NCI-H2029 treated with DMSO at 0.1 percent for 48 hours (cell line): ENCODE measurements at regions not wholly inside any gene's neighbourhood (a gene's known extent, or its start where the extent isn't known, plus 50 kb on each side); places are given as distances from the start of the nearest gene placed in this dataset.

Experiments used
- DNase-seq: peaks from one replicate; lab custom pipeline; 2025; lab: John Stamatoyannopoulos, UW

DNA sequence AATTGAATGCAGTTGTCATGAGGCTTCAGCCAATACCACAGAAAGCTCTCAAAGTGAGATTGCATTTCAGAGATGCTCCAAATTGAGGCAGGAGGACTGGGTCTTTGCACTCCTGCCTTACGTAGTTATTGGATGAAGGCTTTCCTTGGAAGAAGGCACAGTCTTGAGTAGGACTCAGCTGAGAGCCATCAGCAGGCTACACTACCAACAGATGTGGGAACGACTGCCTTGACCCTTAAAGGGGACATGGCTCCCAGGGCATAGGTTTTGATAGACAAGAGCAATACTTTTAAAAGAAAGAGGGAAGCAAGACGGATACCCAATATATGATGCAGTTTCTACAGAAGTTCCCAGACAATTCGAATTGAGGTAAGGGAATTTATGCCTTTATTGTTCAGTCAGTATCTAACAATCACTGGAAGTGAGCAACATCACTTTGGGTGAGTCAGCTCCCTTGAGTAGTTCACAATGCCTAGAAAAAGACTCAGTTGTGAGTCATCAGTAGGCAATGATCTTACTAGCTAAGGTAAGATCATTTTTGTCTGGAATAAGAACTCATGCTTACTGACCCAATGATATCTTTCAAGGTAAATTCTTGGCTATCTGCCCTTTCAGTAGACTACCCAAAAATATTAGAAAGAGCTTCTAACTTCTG, 390.8 kb downstream of the GJA1 start:
- DNase-seq = no peak

GRCh38 chr6:121828146-121828886, 392.9 kb downstream of the GJA1 start:
- no peak for DNase-seq

GRCh38 chr6:121830736-121831135, 395.3 kb downstream of the GJA1 start:
- no peak for DNase-seq

DNA sequence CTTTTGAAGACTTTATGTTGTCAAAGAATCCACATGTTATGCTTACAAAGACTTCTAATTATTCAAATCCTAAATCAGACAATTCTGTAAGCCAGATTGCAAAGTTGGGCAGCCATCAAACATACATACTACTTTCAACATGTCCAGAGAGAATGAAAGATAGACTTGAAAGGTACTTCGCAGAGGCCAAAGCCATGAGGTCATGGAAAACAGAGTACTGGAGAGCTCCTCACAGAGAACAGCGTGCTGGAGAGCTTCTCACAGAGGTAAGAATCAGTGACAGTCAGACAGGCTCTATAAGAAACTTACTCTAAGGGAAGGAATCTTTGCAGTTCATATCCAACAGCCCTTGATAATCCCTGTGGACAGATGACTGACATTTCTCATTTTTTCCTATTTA, 400.2 kb downstream of the GJA1 start:
- no peak for DNase-seq

- no peak for DNase-seq
Observed at GRCh38 chr6:121837545-121838229, 402.2 kb downstream of the GJA1 start.

- DNase-seq = no peak
Observed at GRCh38 chr6:121838842-121839241, 403.4 kb downstream of the GJA1 start.

GRCh38 chr6:121839896-121840295, 404.4 kb downstream of the GJA1 start:
- DNase-seq = no peak

DNA sequence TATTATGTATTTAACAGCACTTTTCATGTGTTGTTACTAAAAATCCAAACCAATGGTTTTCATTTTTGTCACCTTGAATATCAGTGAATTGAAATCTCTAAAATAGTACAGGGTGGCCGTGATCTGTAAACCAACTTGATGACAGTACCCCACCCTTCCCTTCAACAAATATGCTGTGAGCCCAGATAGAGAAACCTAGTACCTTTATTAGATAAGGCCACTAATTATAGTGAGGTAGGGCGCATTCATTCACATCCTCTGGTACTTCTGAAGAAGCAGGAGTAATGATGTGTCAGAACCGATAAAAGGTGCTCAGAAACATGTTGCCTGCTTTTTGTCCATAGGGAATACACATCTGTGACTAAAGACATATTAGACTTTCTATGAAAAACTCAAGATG, 409.5 kb downstream of the GJA1 start:
- DNase-seq = no peak

DNA sequence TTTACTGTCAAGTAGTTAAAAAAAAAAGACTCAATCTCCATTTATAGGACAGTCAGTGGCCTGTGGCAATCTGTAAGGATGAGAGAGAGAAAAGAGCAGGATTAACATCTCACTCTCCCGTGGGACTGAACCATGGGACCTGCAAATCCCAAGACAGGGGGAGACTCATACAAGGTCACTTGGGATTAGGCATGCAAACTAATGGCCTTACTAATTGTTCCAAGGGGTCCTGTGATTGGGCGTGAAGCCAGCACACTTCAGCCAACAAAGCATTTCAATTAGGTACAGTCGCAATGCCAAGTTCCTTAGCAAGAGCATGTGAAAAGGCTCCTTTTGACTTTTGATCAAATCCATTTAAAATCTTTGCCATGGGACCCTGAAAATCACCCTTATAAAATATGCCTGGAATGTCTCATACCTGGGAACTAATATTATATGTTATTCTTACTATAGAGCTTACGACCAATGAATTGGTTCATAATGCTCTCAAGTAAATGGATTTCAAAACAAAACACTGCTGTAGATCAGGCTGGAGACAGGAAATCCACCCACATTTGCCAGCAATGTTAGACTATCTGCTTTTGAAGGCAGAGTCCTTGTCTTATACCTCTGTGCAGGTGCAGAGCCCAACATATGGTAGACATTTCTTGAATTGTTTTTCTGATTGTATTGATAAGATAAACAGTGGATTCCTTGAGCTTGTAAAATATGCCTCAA, 412.5 kb downstream of the GJA1 start:
- DNase-seq = no peak

DNA sequence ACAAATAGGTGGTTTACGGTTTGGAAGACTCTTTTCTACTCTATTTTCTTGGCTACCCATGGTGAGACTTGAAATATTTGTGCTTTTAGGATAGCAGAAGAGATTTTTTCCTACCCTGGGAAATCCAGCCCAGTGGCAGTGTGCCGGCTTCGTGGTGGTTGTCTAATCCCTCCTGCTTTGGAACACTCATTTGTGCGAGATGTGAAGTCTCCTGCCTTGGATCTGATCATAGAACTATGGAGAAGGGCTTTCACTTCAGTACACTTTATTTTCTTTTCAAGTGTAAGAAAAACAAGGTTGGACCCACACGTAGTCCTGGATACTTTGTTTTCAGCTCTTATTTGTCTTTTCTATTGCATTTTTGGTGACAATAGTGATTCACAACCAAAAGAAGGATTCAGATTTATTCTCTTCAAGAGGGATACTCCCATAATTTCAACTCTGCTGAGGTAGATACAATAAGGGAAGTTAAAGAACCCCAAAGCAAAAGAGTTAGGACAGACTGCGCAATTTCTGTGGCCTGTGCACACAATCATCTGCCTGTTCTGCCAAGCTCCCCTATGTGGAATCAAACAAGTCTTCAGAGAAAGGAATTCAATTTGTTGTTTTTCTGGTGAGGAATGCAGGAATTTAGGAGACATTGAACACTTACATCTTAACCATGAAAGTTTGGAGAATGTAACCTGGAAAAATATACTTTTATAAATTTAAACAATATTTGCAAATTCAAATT, 413.2 kb downstream of the GJA1 start:
- no peak for DNase-seq

DNA sequence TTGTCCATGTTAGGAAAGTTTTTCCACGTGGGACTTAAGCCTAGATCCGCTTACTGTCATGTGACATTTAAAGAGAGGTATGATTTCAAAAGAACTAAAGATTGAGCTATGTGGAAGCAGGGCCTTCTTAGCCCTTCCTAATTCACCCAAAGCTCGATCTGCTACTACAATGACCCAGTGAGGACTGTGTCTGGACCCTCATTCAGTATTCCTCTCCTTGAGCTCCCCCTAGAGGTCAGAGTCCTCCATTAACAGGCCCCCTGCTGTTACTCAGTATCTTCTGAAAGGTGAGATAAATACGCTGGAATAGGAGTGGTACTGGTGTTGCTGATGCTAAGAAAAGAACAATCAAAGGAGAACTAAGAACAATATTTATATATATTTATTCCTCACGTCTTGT, 414.0 kb downstream of the GJA1 start:
- DNase-seq = peak; percentile 4

- DNase-seq = no peak
Observed at GRCh38 chr6:121851056-121851455, 415.6 kb downstream of the GJA1 start.

GRCh38 chr6:121853686-121854085, 418.2 kb downstream of the GJA1 start:
- DNase-seq = no peak

GRCh38 chr6:121855521-121855920, 420.1 kb downstream of the GJA1 start:
- DNase-seq = no peak

- DNase-seq = no peak
Observed at GRCh38 chr6:121856296-121856695, 420.9 kb downstream of the GJA1 start.

- no peak for DNase-seq
Observed at GRCh38 chr6:121857551-121857950, 422.1 kb downstream of the GJA1 start.

DNA sequence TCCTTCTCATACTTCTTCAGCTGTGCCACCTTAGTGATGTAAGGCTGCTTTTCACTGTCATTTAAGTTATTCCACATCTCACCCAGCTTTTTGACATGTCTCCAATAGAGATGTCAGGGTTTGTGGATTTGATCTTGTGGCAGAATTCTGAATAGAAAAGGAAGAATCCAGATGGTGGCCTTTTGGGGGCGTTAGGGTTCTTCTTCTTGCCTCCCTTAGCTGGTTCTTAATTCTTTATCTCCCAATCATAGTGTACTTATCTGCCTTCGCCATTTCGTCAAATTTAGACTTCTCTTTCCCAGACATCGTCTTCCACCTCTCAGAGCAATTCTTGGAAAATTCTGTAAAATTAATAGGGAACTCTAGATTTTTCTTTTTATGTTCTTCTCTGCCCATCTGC, 422.9 kb downstream of the GJA1 start:
- DNase-seq = no peak

- DNase-seq = no peak
Observed at GRCh38 chr6:121858986-121859385, 423.5 kb downstream of the GJA1 start.

DNA sequence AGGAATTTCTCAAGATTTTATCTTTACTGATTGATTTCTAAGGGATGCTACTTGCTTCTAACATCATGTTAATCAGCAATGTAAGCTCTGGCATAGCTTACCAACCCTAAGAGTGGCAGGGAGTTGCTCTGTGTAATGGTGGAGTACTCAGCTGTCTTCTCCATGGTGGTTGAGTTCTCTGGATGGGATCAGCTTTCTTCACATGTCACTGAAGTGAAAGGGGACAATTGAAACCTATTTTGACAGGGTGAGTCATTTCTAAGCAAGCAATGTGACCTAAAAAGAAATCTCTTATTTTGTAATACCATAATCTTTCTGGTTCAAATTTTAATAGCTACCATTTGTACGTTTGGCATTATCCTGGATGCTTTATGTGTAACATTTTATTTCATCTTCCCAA, 430.4 kb downstream of the GJA1 start:
- DNase-seq = no peak

- no peak for DNase-seq
Observed at GRCh38 chr6:121867095-121867494, 431.6 kb downstream of the GJA1 start.

DNA sequence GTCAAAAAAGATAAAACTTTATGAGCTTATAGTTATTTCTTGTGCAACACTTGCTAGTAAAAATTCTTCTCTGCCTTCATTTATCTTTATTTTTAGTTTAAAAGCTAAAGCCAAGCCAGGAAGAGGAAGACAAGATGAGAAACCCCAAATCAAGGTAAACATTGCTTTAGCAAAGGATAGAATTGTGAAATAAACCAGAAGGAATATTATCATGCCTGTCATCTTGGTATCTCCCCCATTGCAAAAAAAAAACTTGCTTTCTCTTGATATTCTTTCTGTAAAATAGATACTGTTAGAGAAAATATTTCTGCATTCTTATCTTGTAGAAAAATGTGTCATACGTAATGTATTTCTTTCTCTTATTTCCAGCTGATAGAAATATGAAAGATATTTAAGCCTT, 432.8 kb downstream of the GJA1 start:
- no peak for DNase-seq

DNA sequence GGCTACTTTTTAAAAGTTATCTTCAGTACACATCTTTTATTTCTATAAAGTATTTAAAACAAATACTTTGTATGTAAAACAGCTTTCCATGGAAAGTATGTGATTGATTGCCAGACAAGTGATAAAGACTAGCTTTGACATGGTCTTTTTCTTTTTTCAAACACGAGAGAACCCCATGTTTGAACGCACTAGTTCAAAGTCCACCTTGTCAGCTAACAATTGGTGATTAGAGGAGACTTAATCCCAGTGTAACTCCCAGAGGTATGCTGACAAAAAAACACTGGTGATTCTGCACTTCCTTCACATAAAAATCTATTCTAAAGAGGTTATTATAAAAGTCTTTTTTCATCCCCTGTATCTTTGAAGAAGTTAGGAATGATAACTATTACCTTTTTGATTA, 438.1 kb downstream of the GJA1 start:
- no peak for DNase-seq
